Upper lobe of left lung (tissue), 6 donors: ENCODE measurements at regions not wholly inside any gene's neighbourhood (a gene's known extent, or its start where the extent isn't known, plus 50 kb on each side); places are given as distances from the start of the nearest gene placed in this dataset.

Experiments used
- ATAC-seq, 2 donors: fragments of 200-7000 bp; cut with Tn5 transposase; one replicate each; pipeline ENCODE4 v1.9.1; 2022; ENCODE audit warnings: mild to moderate bottlenecking in 2 of 2, moderate library complexity in 2 of 2; ENCODE audit not compliant: low FRiP score in 2 of 2
- DNase-seq, 2 donors: peaks; one replicate each; pipeline ENCODE4 v3.0.0-alpha.2; 2019 to 2020
- H3K27ac ChIP-seq, 4 donors: fragments of 200-600 bp; sonication (generic); one replicate each; pipeline ENCODE4 v1.5.1; 2016 to 2019
- H3K27me3 ChIP-seq, 4 donors: fragments of 200-600 bp; sonication (generic); one replicate each; pipeline ENCODE4 v1.5.1; 2017 to 2019
- H3K36me3 ChIP-seq, 4 donors: fragments of 200-600 bp; sonication (generic); one replicate each; pipeline ENCODE4 v1.5.1; 2016 to 2019
- H3K4me1 ChIP-seq, 4 donors: fragments of 200-600 bp; sonication (generic); one replicate each; pipeline ENCODE4 v1.5.1; 2018 to 2019
- H3K4me3 ChIP-seq, 4 donors: fragments of 200-600 bp; sonication (generic); one replicate each; pipeline ENCODE4 v1.5.1; 2017 to 2019; ENCODE audit warnings: mild to moderate bottlenecking in 2 of 4, moderate library complexity in 1 of 4
- H3K9me3 ChIP-seq, 4 donors: fragments of 200-600 bp; sonication (generic); one replicate each; pipeline ENCODE4 v1.5.1; 2018 to 2019
- CTCF ChIP-seq, 6 experiments: fragments of 450-650 bp in 4 of 6; fragments of 200-600 bp in 2 of 6; sonication (generic) in 2 of 6; IDR thresholded peaks; one replicate each; pipeline ENCODE4 v1.5.1; 2016 to 2019; ENCODE audit warnings: antibody characterized with exemption in 6 of 6
- EP300 ChIP-seq, 4 donors: sonication (generic); formaldehyde crosslinking; IDR thresholded peaks; one replicate each; pipeline ENCODE4 v1.5.1; 2017; ENCODE audit warnings: antibody characterized with exemption in 4 of 4, control low read depth in 2 of 4
- POLR2A ChIP-seq, 4 donors: fragments of 450-650 bp; IDR thresholded peaks; one replicate each; pipeline ENCODE4 v1.5.1; 2016 to 2017; ENCODE audit warnings: antibody characterized with exemption in 4 of 4, mild to moderate bottlenecking in 2 of 4
- POLR2AphosphoS5 ChIP-seq, 2 donors: sonication (generic); formaldehyde crosslinking; IDR thresholded peaks; one replicate each; pipeline ENCODE4 v1.5.1; 2017; ENCODE audit warnings: antibody characterized with exemption in 2 of 2
- WGBS, 2 donors: methylation state at CpG; one replicate each; pipeline ENCODE4 v1.1.5; 2017 to 2018; 5-methylcytosine and 5-hydroxymethylcytosine counted together
- donor health status: DM: no; HTN: no; CAD: no; lungs with moderate emphysema.
- donor health status: DM: no; HTN: yes; CAD: no; lungs with severe emphysema.

DNA sequence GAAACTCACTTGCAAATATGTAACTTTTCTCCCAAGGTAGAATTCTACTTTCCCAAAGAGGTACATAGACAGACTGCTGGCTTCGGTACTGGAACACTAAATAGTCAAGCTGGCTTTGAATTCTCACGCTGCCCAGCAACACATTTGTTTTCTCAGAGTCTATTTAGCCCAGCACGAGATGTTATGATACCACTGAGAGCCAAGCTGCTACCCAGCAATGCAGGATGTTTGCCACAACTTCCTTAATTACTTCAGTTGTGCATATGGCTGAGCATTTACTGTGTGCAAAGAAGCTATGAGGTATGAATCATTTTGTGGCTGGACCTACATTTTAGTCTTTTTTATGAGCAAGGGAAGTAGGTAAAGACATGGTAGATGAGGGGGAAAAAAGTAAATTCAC is 793.2 kb downstream of the PLA2G4A start:
- no peak for ATAC-seq
- WGBS, 2 donors: 61 to 64% methylated on average over 3 of the region's 3 CpGs

GRCh38 chr1:187622545-187622944 is 793.8 kb downstream of the PLA2G4A start:
- 3 to 50% methylated on average over 1 of the region's 1 CpG for WGBS, 2 donors
- no peaks in the 10 kb centered on the region for H3K36me3 ChIP-seq
- H3K27ac ChIP-seq: no peak overlapping the region
- no peak overlapping the region for H3K4me3 ChIP-seq
- ATAC-seq: no peak
- no peaks in the 10 kb centered on the region for H3K4me1 ChIP-seq
- DNase-seq: no peak
- no peaks in the 10 kb centered on the region for H3K9me3 ChIP-seq
- no peaks in the 10 kb centered on the region for H3K27me3 ChIP-seq
- no peak for TF ChIP-seq CTCF (IDR thresholded peaks at IDR 0.05)
- TF ChIP-seq POLR2A (IDR thresholded peaks at IDR 0.05): no peak
- TF ChIP-seq POLR2AphosphoS5 (IDR thresholded peaks at IDR 0.05): no peak
- TF ChIP-seq EP300 (IDR thresholded peaks at IDR 0.05): no peak

More for the DNA sequence above, 793.2 kb downstream of the PLA2G4A start:
- no peaks in the 10 kb centered on the region for H3K4me1 ChIP-seq
- TF ChIP-seq POLR2A (IDR thresholded peaks at IDR 0.05): no peak
- TF ChIP-seq CTCF (IDR thresholded peaks at IDR 0.05): no peak
- no peak for TF ChIP-seq EP300 (IDR thresholded peaks at IDR 0.05)
- TF ChIP-seq POLR2AphosphoS5 (IDR thresholded peaks at IDR 0.05): no peak
- H3K9me3 ChIP-seq: no peaks in the 10 kb centered on the region
- no peaks in the 10 kb centered on the region for H3K27me3 ChIP-seq
- no peaks in the 10 kb centered on the region for H3K36me3 ChIP-seq
- no peak overlapping the region for H3K27ac ChIP-seq
- no peak overlapping the region for H3K4me3 ChIP-seq
- DNase-seq: no peak

GRCh38 chr1:187624812-187625545 is 796.2 kb downstream of the PLA2G4A start:
- Histone ChIP-seq H3K36me3 (no peaks in the 10 kb centered on the region), H3K4me1 (no peaks in the 10 kb centered on the region), H3K9me3 (no peaks in the 10 kb centered on the region), H3K27me3 (no peaks in the 10 kb centered on the region), H3K27ac (no peak overlapping the region), H3K4me3 (no peak overlapping the region)
- no peak for ATAC-seq
- 74 to 76% methylated on average over 2 of the region's 2 CpGs for WGBS, 2 donors
- TF ChIP-seq POLR2AphosphoS5 (IDR thresholded peaks at IDR 0.05): no peak
- TF ChIP-seq EP300 (IDR thresholded peaks at IDR 0.05): no peak
- TF ChIP-seq POLR2A (IDR thresholded peaks at IDR 0.05): no peak
- no peak for TF ChIP-seq CTCF (IDR thresholded peaks at IDR 0.05)
- DNase-seq: no peak

DNA sequence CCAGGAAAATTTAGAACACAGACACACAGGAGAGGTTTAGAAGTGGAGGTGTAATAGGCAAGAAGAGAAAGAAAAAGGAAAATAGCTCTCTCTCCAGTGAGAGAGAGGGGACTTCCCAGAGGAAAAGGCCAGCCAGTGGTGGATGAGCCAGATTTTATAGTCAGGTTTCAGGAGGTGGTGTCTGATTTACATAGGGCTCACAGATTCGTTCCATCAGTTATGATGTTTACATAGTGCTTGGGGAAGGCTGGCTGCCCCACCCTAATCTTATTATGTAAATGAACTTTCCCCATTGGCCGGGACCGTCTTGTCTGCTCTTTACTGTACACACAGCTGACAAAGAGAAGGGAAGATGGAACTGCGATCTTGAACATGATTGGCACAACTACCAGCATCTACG is 797.3 kb downstream of the PLA2G4A start:
- Histone ChIP-seq H3K4me1 (no peaks in the 10 kb centered on the region), H3K4me3 (no peak overlapping the region), H3K27ac (no peak overlapping the region), H3K9me3 (peaks cover 0 to 9% (median 0%) of the 10 kb centered on the region in 4 donors), H3K27me3 (no peaks in the 10 kb centered on the region), H3K36me3 (no peaks in the 10 kb centered on the region)
- DNase-seq (no peak), ATAC-seq (no peak)
- WGBS, 2 donors: 39 to 54% methylated on average over 5 of the region's 5 CpGs
- TF ChIP-seq POLR2AphosphoS5 (IDR thresholded peaks at IDR 0.05) (no peak), POLR2A (IDR thresholded peaks at IDR 0.05) (no peak), EP300 (IDR thresholded peaks at IDR 0.05) (no peak), CTCF (IDR thresholded peaks at IDR 0.05) (no peak)

GRCh38 chr1:187627516-187627915 is 798.8 kb downstream of the PLA2G4A start:
- Histone ChIP-seq H3K36me3 (no peaks in the 10 kb centered on the region), H3K9me3 (peaks cover 0 to 16% (median 0%) of the 10 kb centered on the region in 4 donors), H3K4me3 (no peak overlapping the region), H3K27me3 (no peaks in the 10 kb centered on the region), H3K27ac (no peak overlapping the region), H3K4me1 (no peaks in the 10 kb centered on the region)
- TF ChIP-seq POLR2AphosphoS5 (IDR thresholded peaks at IDR 0.05) (no peak), EP300 (IDR thresholded peaks at IDR 0.05) (no peak), CTCF (IDR thresholded peaks at IDR 0.05) (no peak), POLR2A (IDR thresholded peaks at IDR 0.05) (no peak)
- no peak for DNase-seq
- WGBS, 2 donors: 87 to 91% methylated on average over 2 of the region's 2 CpGs
- ATAC-seq: no peak
